ENCODE measurements at regions not wholly inside any gene's neighbourhood (a gene's known extent, or its start where the extent isn't known, plus 50 kb on each side); places are given as distances from the start of the nearest gene placed in this dataset.

GRCh38 chr2:8159211-8159965, 522.5 kb upstream of the ID2 start:
- no peak for DNase-seq

GRCh38 chr2:8159966-8160603, 521.8 kb upstream of the ID2 start:
- DNase-seq = no peak

GRCh38 chr2:8160959-8161358, 520.9 kb upstream of the ID2 start:
- no peak for DNase-seq

- no peak for DNase-seq
Measured at GRCh38 chr2:8162552-8162951, 519.3 kb upstream of the ID2 start.

- DNase-seq = no peak
Measured at GRCh38 chr2:8165550-8165949, 516.3 kb upstream of the ID2 start.

- no peak for DNase-seq
Measured at GRCh38 chr2:8168022-8168717, 513.7 kb upstream of the ID2 start.

- DNase-seq = no peak
Measured at GRCh38 chr2:8168876-8169424, 512.9 kb upstream of the ID2 start.

GRCh38 chr2:8169443-8169842, 512.4 kb upstream of the ID2 start:
- no peak for DNase-seq

- DNase-seq = no peak
Measured at GRCh38 chr2:8170552-8171327, 511.1 kb upstream of the ID2 start.

GRCh38 chr2:8171608-8172007, 510.2 kb upstream of the ID2 start:
- DNase-seq = no peak

- DNase-seq = no peak
Measured at GRCh38 chr2:8172661-8173060, 509.2 kb upstream of the ID2 start.

- no peak for DNase-seq
Measured at GRCh38 chr2:8174641-8175257, 507.1 kb upstream of the ID2 start.

- no peak for DNase-seq
Measured at GRCh38 chr2:8176887-8177286, 505.0 kb upstream of the ID2 start.

- no peak for DNase-seq
Measured at GRCh38 chr2:8177566-8177965, 504.3 kb upstream of the ID2 start.

- DNase-seq = no peak
Measured at GRCh38 chr2:8178911-8179310, 502.9 kb upstream of the ID2 start.

GRCh38 chr2:8189316-8189715, 492.5 kb upstream of the ID2 start:
- no peak for DNase-seq

GRCh38 chr2:8190279-8190678, 491.6 kb upstream of the ID2 start:
- DNase-seq = no peak

GRCh38 chr2:8191427-8191826, 490.4 kb upstream of the ID2 start:
- no peak for DNase-seq

- no peak for DNase-seq
Measured at GRCh38 chr2:8193146-8193545, 488.7 kb upstream of the ID2 start.

- no peak for DNase-seq
Measured at GRCh38 chr2:8193686-8194615, 487.9 kb upstream of the ID2 start.

GRCh38 chr2:8195784-8196183, 486.1 kb upstream of the ID2 start:
- DNase-seq = no peak

All from CD4-positive, alpha-beta T cell treated with Interferon gamma for 1 hour (primary cell).